Mesenchymal stem cell (in vitro differentiated cells and primary cell): ENCODE measurements at regions not wholly inside any gene's neighbourhood (a gene's known extent, or its start where the extent isn't known, plus 50 kb on each side); places are given as distances from the start of the nearest gene placed in this dataset.

ENCODE experiments used
- DNase-seq: peaks from one replicate; pipeline ENCODE4 v3.0.0-alpha.2; 2013
- H2AFZ ChIP-seq: one replicate; pipeline ENCODE4 v1.6.1; 2013; ENCODE audit warnings: low read depth, mild to moderate bottlenecking, control low read depth, inconsistent platforms, low read length, moderate library complexity
- H2AK5ac ChIP-seq: 2 replicates; pipeline ENCODE4 v1.6.1; 2013; ENCODE audit warnings: low read length, moderate library complexity, mild to moderate bottlenecking, inconsistent platforms; ENCODE audit not compliant: severe bottlenecking
- H2BK120ac ChIP-seq: one replicate; pipeline ENCODE4 v1.6.1; 2013; ENCODE audit warnings: low read depth, mild to moderate bottlenecking, inconsistent platforms, low read length, moderate library complexity
- H2BK12ac ChIP-seq, 2 experiments: one replicate each; pipeline ENCODE4 v1.6.1; 2013; ENCODE audit warnings: inconsistent platforms in 2 of 2, low read length in 2 of 2, mild to moderate bottlenecking in 2 of 2, moderate library complexity in 2 of 2, control low read depth in 1 of 2
- H2BK15ac ChIP-seq: one replicate; pipeline ENCODE4 v1.6.1; 2013; ENCODE audit warnings: mild to moderate bottlenecking, low read depth, inconsistent platforms; ENCODE audit not compliant: poor library complexity, severe bottlenecking
- H2BK5ac ChIP-seq: 2 replicates; pipeline ENCODE4 v1.6.1; 2013; ENCODE audit warnings: low read depth, mild to moderate bottlenecking, low read length, control low read depth, inconsistent platforms; ENCODE audit not compliant: poor library complexity, severe bottlenecking
- H3K14ac ChIP-seq, 2 experiments: one replicate each; pipeline ENCODE4 v1.6.1; 2013; ENCODE audit warnings: inconsistent platforms in 2 of 2, low read length in 2 of 2, control low read depth in 1 of 2, mild to moderate bottlenecking in 1 of 2, moderate library complexity in 1 of 2
- H3K18ac ChIP-seq, 2 experiments: one replicate each; pipeline ENCODE4 v1.6.1; 2013; ENCODE audit warnings: inconsistent platforms in 2 of 2, low read length in 2 of 2, control low read depth in 1 of 2, low read depth in 1 of 2, mild to moderate bottlenecking in 1 of 2
- H3K23ac ChIP-seq, 2 experiments: one replicate each; pipeline ENCODE4 v1.6.1; 2013; ENCODE audit warnings: inconsistent platforms in 2 of 2, low read length in 2 of 2, mild to moderate bottlenecking in 2 of 2, moderate library complexity in 2 of 2, control low read depth in 1 of 2
- H3K27ac ChIP-seq: 2 replicates; pipeline ENCODE4 v1.5.1; 2013; ENCODE audit warnings: mild to moderate bottlenecking, moderate library complexity, low read length, control low read depth, inconsistent platforms; ENCODE audit not compliant: poor library complexity, severe bottlenecking
- H3K27me3 ChIP-seq, 2 experiments: 2 replicates each; pipeline versions ENCODE4 v1.6.1 to v1.7.0; 2013; ENCODE audit warnings: low read length in 2 of 2, mild to moderate bottlenecking in 2 of 2, moderate library complexity in 2 of 2, control low read depth in 1 of 2, inconsistent platforms in 1 of 2; ENCODE audit not compliant: control insufficient read depth in 1 of 2, insufficient read depth in 1 of 2
- H3K36me3 ChIP-seq, 2 experiments: 2 replicates each; pipeline versions ENCODE4 v1.6.1 to v1.7.0; 2013; ENCODE audit warnings: low read length in 2 of 2, control low read depth in 1 of 2, inconsistent platforms in 1 of 2, low read depth in 1 of 2, mild to moderate bottlenecking in 1 of 2; ENCODE audit not compliant: insufficient read depth in 2 of 2, control insufficient read depth in 1 of 2
- H3K4ac ChIP-seq, 2 experiments: one replicate each; pipeline ENCODE4 v1.6.1; 2013; ENCODE audit warnings: inconsistent platforms in 2 of 2, low read length in 2 of 2, mild to moderate bottlenecking in 2 of 2, moderate library complexity in 2 of 2, control low read depth in 1 of 2, low read depth in 1 of 2
- H3K4me1 ChIP-seq: 2 replicates; pipeline ENCODE4 v1.6.1; 2013; ENCODE audit warnings: low read depth, low read length, control low read depth; ENCODE audit not compliant: control insufficient read depth, insufficient read depth
- H3K4me2 ChIP-seq: 2 replicates; pipeline ENCODE4 v1.6.1; 2013; ENCODE audit warnings: low read length, mild to moderate bottlenecking, inconsistent platforms; ENCODE audit not compliant: poor library complexity, severe bottlenecking
- H3K4me3 ChIP-seq, 2 experiments: 2 replicates each; pipeline versions ENCODE4 v1.5.1 to v1.7.0; 2013; ENCODE audit warnings: low read length in 2 of 2, mild to moderate bottlenecking in 2 of 2, control low read depth in 1 of 2, low read depth in 1 of 2; ENCODE audit not compliant: insufficient read depth in 1 of 2
- H3K79me1 ChIP-seq: replicated peaks from 2 replicates; pipeline ENCODE4 v1.6.1; 2013; ENCODE audit warnings: mild to moderate bottlenecking, control low read depth, low read length, inconsistent platforms; ENCODE audit not compliant: poor library complexity, severe bottlenecking
- H3K9ac ChIP-seq: 2 replicates; pipeline ENCODE4 v1.7.0; 2013; ENCODE audit warnings: mild to moderate bottlenecking, low read length, moderate library complexity
- H3K9me3 ChIP-seq: 2 replicates; pipeline ENCODE4 v1.7.0; 2013; ENCODE audit warnings: mild to moderate bottlenecking, low read length; ENCODE audit not compliant: control insufficient read depth
- H4K8ac ChIP-seq: one replicate; pipeline ENCODE4 v1.6.1; 2013; ENCODE audit warnings: inconsistent platforms, mild to moderate bottlenecking, low read length, moderate library complexity
- H4K91ac ChIP-seq: one replicate; pipeline ENCODE4 v1.6.1; 2013; ENCODE audit warnings: mild to moderate bottlenecking, low read length, inconsistent platforms
- WGBS: methylation state at CpG from one replicate; pipeline ENCODE4 v1.1.7; 2013; ENCODE audit warnings: mixed read lengths; 5-methylcytosine and 5-hydroxymethylcytosine counted together

DNA sequence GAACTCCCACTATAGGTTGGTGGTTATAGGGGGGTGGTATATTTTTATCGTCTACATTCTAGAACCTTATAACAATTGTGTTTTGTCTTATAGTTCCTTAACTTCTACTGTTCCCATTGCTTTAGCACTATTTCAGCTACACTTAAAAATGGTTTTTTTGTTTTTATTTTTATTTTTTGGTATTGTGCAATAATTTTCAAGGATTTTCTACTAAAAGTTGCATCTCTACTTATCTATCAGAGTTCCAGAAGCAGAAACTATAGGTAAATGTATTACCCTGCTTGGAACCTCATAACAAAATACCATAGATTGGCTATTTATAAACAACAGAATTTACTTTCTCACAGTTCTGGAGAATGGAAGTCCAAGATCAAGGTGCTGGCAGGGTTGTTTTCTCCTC lies 981.6 kb upstream of the CNTNAP5 start:
- Histone ChIP-seq H3K4ac (no peak overlapping the region), H3K23ac (no peak overlapping the region), H3K9ac (no peak overlapping the region), H3K79me1 (no peaks in the 10 kb centered on the region), H3K4me3 (no peak overlapping the region), H3K4me2 (no peak overlapping the region), H4K91ac (no peak overlapping the region), H3K36me3 (no peaks in the 10 kb centered on the region), H2BK12ac (no peak overlapping the region), H3K4me1 (no peaks in the 10 kb centered on the region), H2AK5ac (no peak overlapping the region), H2BK5ac (no peak overlapping the region), H2BK15ac (no peak overlapping the region), H3K27ac (no peak overlapping the region), H4K8ac (no peak overlapping the region), H2BK120ac (no peak overlapping the region), H3K18ac (no peak overlapping the region), H3K27me3 (no peaks in the 10 kb centered on the region), H2AFZ (no peak overlapping the region), H3K14ac (no peak overlapping the region), H3K9me3 (peaks cover 19% of the 10 kb centered on the region)
- no peak for DNase-seq
- no CpG with 5 or more reads among the region's 1 CpG for WGBS

DNA sequence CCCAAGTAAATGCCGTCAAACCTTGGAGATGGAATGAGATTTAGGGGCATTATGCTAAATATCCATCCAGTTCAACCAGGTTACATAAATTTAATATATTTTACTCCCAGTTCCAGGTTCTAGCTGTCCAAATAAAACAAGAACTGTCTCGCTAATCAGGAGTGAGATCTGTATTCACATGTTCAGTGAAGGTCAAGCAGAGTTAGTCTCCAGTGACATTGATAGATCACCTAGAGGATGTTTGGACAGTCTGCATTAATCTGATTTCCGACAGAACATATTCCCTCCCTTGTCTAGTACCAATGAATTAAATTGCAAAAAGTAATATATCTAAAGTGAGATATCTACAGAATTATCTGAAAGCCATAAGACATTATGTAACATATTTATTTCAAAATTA lies 979.4 kb upstream of the CNTNAP5 start:
- H3K4ac ChIP-seq, result no peak overlapping the region
- no peak for DNase-seq
- no peak overlapping the region for H3K18ac ChIP-seq
- no peak overlapping the region for H2BK15ac ChIP-seq
- H3K36me3 ChIP-seq, result no peaks in the 10 kb centered on the region
- no peak overlapping the region for H3K4me2 ChIP-seq
- no peak overlapping the region for H3K23ac ChIP-seq
- no peak overlapping the region for H3K4me3 ChIP-seq
- no peaks in the 10 kb centered on the region for H3K79me1 ChIP-seq
- no peaks in the 10 kb centered on the region for H3K27me3 ChIP-seq
- no peak overlapping the region for H3K9ac ChIP-seq
- H2AFZ ChIP-seq, result no peak overlapping the region
- no peak overlapping the region for H3K27ac ChIP-seq
- H4K91ac ChIP-seq, result no peak overlapping the region
- H2BK5ac ChIP-seq, result no peak overlapping the region
- H3K14ac ChIP-seq, result no peak overlapping the region
- no peak overlapping the region for H2AK5ac ChIP-seq
- 92% methylated on average over 2 of the region's 3 CpGs for WGBS
- H2BK12ac ChIP-seq, result no peak overlapping the region
- H3K4me1 ChIP-seq, result no peaks in the 10 kb centered on the region
- H2BK120ac ChIP-seq, result no peak overlapping the region
- H3K9me3 ChIP-seq, result peaks cover 15% of the 10 kb centered on the region
- no peak overlapping the region for H4K8ac ChIP-seq

DNA sequence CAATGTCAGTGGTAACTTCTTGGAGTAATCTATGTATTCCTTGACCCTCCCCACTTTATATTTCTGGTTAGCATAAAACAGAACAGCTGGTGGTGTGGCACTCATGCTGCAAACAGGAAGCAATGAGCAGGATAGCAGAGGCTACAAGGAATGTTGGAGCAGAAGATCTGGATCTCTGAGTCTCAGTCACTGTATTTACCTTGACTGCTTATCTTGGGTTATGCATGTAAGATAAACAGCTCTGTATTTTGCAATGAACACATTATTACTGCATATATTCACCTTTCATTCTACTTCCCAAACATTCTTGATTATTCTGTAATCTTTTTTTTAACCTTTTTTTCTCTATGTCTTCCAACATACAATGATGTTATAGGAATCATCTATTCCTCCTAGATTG lies 977.9 kb upstream of the CNTNAP5 start:
- H2BK15ac ChIP-seq, result no peak overlapping the region
- no peaks in the 10 kb centered on the region for H3K36me3 ChIP-seq
- no peak overlapping the region for H3K4ac ChIP-seq
- H3K14ac ChIP-seq, result no peak overlapping the region
- H2BK120ac ChIP-seq, result no peak overlapping the region
- no peak overlapping the region for H2AFZ ChIP-seq
- peaks cover 15% of the 10 kb centered on the region for H3K9me3 ChIP-seq
- H3K27me3 ChIP-seq, result no peaks in the 10 kb centered on the region
- no peak for DNase-seq
- no peak overlapping the region for H4K8ac ChIP-seq
- H4K91ac ChIP-seq, result no peak overlapping the region
- H3K9ac ChIP-seq, result no peak overlapping the region
- H3K18ac ChIP-seq, result no peak overlapping the region
- H3K23ac ChIP-seq, result no peak overlapping the region
- no peak overlapping the region for H3K27ac ChIP-seq
- no peak overlapping the region for H2BK5ac ChIP-seq
- no peak overlapping the region for H3K4me2 ChIP-seq
- H3K4me3 ChIP-seq, result no peak overlapping the region
- H2AK5ac ChIP-seq, result no peak overlapping the region
- H2BK12ac ChIP-seq, result no peak overlapping the region
- no peaks in the 10 kb centered on the region for H3K4me1 ChIP-seq
- H3K79me1 ChIP-seq, result no peaks in the 10 kb centered on the region

DNA sequence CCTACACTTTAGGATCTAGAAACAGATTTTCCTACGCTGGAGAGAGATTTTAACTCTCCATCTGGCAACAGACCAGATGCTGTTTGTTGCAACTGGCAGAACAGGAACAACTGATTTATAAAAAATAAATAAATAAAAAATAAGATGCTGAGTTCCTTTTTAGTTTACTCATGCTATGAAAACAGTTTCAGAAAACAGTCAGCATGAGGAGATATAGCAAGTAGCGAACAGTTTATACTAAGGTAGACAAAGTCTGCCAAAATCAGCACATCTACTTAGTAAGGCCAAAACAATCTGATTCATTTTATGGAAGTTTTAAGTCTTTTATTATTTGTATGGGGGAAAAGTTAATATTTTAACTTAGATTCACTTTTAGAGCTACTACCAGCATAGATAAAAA lies 974.0 kb upstream of the CNTNAP5 start:
- H4K91ac ChIP-seq, result no peak overlapping the region
- H3K79me1 ChIP-seq, result no peaks in the 10 kb centered on the region
- H2BK15ac ChIP-seq, result no peak overlapping the region
- no peak overlapping the region for H2AFZ ChIP-seq
- 100% methylated on average over 1 of the region's 2 CpGs for WGBS
- no peak overlapping the region for H3K23ac ChIP-seq
- H4K8ac ChIP-seq, result no peak overlapping the region
- H3K27ac ChIP-seq, result no peak overlapping the region
- H3K18ac ChIP-seq, result no peak overlapping the region
- H3K4me3 ChIP-seq, result no peak overlapping the region
- H3K27me3 ChIP-seq, result no peaks in the 10 kb centered on the region
- no peaks in the 10 kb centered on the region for H3K36me3 ChIP-seq
- H3K9me3 ChIP-seq, result peaks cover 16% of the 10 kb centered on the region
- H2AK5ac ChIP-seq, result no peak overlapping the region
- H3K4me2 ChIP-seq, result no peak overlapping the region
- no peak overlapping the region for H2BK12ac ChIP-seq
- H3K4me1 ChIP-seq, result no peaks in the 10 kb centered on the region
- no peak for DNase-seq
- no peak overlapping the region for H2BK120ac ChIP-seq
- H3K14ac ChIP-seq, result no peak overlapping the region
- no peak overlapping the region for H2BK5ac ChIP-seq
- H3K4ac ChIP-seq, result no peak overlapping the region
- no peak overlapping the region for H3K9ac ChIP-seq
